GM19035 (cell line): ENCODE measurements at regions not wholly inside any gene's neighbourhood (a gene's known extent, or its start where the extent isn't known, plus 50 kb on each side); places are given as distances from the start of the nearest gene placed in this dataset.

Experiments
- ATAC-seq: cut with Tn5 transposase; IDR thresholded peaks from one replicate; pipeline ENCODE4 v1.9.1; 2021; ENCODE audit not compliant: unreplicated experiment

- no peak for ATAC-seq
Measured at GRCh38 chr20:61053487-61053886, 198.6 kb upstream of the CDH4 start.

GRCh38 chr20:61053889-61054288 is 198.2 kb upstream of the CDH4 start:
- ATAC-seq: no peak

- ATAC-seq: no peak
Measured at GRCh38 chr20:61054411-61054810, 197.7 kb upstream of the CDH4 start.

DNA sequence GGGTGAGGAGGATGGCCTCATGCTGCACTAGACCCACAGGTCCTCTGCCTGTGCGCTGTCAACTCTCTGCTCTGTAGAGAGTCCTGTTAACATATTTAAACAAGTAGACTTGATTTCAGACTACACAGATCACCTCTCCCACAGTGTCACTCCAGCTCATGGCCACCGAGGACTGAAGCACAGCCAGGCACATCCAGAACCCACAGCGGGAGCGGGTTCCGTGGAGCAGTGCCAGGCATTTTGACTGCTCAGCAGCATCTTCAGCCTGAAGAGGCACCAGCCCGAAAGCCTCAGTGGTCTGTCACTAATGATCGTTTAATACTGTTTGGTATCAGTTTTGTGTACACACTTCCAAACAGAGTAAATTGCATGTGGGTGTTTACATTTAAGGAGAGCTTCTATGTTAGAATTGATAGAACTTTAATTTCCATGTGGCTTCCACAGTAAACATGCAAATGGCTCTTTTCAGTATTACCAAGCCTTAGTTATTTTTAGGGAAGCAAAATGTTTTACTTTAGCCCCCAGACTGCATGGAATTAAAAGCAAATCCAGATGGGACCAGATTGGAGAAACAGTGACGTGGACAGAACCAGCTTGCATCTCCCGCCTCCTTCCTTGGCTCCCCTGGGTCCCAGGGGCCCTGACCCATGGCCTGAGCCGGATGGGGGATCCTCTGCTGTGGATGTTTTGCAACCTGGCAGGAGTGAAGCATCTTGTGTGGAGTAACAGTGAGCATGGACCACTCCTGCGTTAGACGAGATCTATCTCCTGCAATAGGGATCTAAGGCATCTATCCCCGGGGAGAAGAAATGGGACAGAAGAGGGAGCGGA is 196.7 kb upstream of the CDH4 start:
- no peak for ATAC-seq

GRCh38 chr20:61056116-61056515 is 195.9 kb upstream of the CDH4 start:
- ATAC-seq: no peak

GRCh38 chr20:61056627-61057442 is 195.2 kb upstream of the CDH4 start:
- ATAC-seq: no peak

DNA sequence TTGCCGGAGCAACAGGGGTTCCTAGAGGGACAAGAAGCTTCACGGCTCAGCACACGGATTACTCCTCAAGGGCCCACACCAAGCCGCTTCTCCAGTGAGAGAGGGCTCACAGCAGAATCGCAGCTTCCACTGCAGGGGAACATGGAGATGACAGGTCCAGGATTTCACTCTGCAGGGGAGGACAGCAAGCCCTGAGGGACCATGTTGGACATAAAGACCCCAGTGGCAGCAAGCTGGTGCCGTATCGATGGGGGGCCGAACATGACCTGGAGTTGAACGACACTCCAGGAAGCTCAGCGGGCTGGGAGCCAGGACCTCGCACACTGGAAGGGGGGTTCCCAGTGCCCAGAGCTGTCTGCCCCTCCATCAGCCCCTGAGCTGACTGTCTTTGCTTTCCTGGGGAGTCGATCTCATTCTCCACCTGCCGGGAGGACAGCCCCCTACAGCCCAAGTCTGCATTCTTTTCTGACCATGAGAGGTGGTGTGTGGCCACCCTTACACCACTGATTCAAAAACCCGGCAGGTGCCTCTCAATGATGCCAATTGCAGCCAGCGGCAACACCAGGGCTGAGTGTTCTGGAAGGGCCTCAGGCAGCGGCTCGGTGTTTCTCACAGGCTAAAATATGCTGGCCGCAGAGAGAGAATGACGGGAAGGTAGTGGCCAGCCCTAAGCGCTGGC is 194.5 kb upstream of the CDH4 start:
- ATAC-seq: no peak

GRCh38 chr20:61061981-61062380 is 190.1 kb upstream of the CDH4 start:
- ATAC-seq: no peak

- ATAC-seq: no peak
Measured at GRCh38 chr20:61065853-61066252, 186.2 kb upstream of the CDH4 start.

- no peak for ATAC-seq
Measured at GRCh38 chr20:61066526-61066925, 185.5 kb upstream of the CDH4 start.

- no peak for ATAC-seq
Measured at GRCh38 chr20:61067221-61067620, 184.8 kb upstream of the CDH4 start.

- ATAC-seq: no peak
Measured at GRCh38 chr20:61072398-61072797, 179.7 kb upstream of the CDH4 start.

- ATAC-seq: no peak
Measured at GRCh38 chr20:61073376-61073775, 178.7 kb upstream of the CDH4 start.

- no peak for ATAC-seq
Measured at GRCh38 chr20:61082720-61083119, 169.3 kb upstream of the CDH4 start.

DNA sequence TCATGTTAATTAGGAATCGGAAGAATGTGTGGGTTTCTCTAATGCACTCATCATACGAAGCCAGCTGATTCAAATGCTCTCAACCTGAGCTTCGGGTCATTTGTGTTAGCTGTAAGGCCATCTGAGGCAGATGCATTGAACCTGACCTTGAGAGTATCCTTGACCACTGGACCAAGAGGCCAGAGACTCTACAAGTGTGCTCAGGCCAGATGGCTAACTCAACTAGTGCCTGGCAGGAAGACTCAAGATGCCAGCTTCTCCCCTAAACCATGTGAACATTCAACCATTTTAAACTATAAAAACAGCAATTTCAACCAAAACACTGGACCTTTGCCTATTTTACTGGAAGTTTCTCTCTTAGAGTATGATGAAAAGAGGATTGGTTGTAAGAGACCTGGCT is 168.6 kb upstream of the CDH4 start:
- no peak for ATAC-seq

DNA sequence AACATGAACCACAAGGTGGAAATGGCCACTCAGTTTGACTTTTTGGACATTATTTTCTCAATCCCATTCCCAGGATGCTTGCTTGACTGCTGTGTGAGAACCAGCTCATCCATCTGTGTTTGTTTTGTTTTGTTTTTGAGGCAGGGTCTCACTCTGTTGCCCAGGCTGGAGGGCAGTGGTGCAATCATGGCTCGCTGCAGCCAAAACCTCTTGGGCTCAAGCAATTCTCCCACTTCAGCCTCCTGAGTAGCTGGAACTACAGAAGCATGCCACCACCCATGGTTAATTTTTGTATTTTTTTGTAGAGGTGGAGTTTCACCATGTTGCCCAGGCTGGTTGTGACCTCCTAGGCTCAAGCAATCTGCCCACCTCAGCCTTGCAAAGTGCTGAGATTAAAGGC is 166.0 kb upstream of the CDH4 start:
- no peak for ATAC-seq

DNA sequence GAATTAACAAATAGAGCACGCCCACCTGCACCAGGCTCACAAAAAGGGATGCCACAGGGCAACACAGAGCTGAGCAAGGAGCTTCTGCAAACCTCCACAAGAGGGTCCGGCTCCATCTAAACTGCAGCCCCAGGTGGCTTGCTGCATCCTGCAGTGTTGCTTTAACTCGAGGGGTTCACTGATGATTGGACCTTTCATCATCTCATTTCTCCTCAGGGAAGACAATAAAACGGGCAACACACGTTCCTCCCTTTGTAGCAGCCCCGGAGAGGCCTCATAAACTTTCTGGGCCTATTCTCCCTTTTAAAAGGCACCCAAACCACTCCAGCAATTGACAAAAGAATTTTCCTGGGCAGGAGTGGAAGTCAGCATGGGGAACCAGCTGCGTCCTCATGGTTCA is 161.5 kb upstream of the CDH4 start:
- no peak for ATAC-seq

DNA sequence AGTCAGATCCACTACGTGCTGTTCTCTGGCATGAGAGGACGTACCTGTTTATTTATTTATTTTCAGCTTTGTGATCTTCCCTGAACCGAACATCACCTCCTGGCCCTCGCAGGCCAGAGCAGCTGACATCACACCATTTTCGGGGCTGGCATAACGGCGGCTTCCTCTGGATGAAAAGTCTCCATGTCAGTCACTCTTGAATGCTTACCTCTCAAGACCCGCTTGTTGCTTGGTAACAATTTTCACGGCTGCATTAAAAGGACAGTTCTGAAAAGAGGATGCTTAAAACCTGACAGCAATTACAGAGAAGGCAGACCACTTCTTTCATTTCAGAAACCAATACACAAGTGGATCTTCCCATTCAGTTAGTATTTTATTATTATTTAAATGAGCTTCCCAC is 159.8 kb upstream of the CDH4 start:
- no peak for ATAC-seq

- ATAC-seq: no peak
Measured at GRCh38 chr20:61094581-61094980, 157.5 kb upstream of the CDH4 start.

DNA sequence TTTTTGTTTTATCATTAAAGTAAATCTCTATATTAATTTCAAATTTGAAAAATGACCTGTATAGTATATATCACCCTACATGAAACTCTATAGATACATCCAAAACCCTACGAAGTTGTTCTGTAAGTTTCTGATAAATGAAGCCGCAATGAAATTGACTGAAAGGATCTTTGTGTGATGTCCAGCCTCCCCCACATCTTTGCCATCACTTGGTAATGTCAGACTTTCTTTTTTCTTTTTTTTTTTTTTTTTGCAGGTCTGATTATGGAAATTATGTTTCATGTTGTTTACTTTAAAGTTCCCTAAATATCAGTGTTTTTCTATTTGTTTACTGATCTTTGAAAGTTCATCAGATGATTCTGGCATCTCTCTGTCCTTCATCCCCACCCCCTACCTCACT is 155.6 kb upstream of the CDH4 start:
- ATAC-seq: no peak

DNA sequence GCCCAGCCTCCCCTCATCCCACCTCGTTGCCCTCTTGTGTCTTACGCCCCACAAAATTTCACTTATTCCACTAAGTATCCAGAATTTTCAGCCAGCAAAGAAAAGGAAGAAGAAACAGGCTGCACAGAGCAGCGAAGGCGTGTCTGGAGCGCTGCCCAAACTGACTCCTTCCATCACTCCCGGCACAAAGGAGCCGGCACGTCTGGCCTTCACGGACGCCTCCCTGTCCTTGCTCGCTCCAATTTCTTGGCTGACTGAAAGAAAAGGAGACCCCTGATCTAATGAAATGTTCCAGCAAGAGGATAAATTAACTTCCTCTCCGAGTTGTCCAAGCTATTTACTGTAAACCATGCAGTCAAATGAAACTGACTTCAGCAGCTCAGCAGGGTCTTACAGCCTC is 152.3 kb upstream of the CDH4 start:
- ATAC-seq: no peak

GRCh38 chr20:61100489-61100888 is 151.6 kb upstream of the CDH4 start:
- no peak for ATAC-seq
